Limb (tissue), 2 donors: ENCODE measurements at regions not wholly inside any gene's neighbourhood (a gene's known extent, or its start where the extent isn't known, plus 50 kb on each side); places are given as distances from the start of the nearest gene placed in this dataset.
"Not testable (repeated sequence)": the region's sequence is repeated elsewhere in the genome, so short reads cannot be mapped to it uniquely, and the experiment has no call there.

ENCODE experiments used
- DNase-seq, 2 donors: peaks; one replicate each; pipeline ENCODE4 v3.0.0-alpha.2; 2016; ENCODE audit errors: extremely low spot score in 2 of 2

DNA sequence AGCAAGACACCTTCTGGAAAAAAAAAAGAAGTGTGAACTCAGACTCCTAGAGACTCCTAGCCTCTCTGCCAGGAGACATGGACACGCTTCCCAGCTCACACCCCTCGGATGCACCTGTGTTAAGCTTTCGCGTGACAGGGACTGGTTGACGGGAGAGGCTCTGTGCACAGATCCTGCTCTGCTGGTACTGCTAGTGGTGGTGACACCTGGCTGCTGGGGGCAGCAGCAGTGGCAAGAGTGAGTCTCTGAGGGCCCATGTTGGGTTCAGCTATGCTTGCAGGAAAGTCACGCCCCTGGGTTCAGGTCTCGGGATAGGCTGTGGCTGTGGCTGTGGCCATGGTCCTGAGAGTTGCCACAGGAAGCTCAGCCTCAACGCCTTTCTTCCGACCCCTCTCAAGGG lies 81.1 kb downstream of the XRCC2 start:
- DNase-seq: no peak

DNA sequence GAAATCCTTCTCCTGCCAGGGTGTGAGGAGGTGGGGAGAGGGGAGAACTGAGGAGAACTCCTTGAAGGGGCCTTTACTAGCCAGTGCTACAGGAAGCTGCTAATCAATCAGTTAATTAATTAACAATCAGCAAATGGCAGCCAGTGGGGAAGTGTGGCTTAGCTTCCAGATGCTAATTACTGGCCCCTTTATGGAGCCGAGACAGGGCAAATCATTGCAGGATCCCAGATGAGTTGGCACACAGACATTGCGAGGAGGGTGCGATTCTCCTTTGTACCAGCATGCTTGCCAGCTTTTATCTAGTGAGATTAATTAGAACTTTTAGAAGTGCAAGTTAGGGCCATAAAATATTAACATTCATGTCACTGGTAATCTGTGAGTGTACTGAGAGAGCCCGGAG lies 84.0 kb downstream of the XRCC2 start:
- no peak for DNase-seq

DNA sequence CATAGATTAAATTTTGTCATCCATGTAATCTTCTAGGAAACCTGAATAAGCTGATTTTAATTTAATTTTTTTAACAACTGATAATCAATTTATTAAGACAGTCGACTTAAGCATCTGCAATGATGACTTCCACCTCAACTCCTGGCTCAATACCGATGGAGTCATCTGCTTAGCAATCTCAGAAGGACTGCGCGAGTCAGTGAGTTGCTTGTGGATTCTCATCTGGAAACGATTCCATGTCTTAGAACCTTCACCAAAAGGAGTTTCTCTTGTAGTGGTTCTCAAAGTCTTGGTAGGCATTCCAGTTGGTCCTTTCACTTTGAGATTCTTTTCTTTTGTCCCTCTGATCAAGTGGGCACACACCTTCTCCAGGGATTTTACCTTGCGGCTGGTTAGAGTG lies 85.5 kb downstream of the XRCC2 start:
- no peak for DNase-seq

DNA sequence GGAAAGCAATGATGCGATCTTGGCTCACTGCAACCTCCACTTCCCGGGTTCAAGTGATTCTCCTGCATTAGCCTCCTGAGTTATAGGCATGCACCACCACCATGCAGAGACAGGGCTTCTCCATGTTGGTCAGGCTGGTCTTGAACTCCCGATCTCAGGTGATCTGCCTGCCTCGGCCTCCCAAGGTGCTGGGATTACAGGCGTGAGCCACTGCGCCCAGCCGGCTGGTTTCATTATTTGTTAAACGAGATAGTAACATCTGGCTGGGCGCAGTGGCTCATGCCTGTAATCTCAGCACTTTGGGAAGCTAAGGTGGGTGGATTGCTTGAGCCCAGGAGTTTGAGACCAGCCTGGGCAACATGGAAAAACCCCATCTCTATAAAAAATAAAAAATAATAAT lies 86.1 kb downstream of the XRCC2 start:
- DNase-seq: not testable (repeated sequence)

DNA sequence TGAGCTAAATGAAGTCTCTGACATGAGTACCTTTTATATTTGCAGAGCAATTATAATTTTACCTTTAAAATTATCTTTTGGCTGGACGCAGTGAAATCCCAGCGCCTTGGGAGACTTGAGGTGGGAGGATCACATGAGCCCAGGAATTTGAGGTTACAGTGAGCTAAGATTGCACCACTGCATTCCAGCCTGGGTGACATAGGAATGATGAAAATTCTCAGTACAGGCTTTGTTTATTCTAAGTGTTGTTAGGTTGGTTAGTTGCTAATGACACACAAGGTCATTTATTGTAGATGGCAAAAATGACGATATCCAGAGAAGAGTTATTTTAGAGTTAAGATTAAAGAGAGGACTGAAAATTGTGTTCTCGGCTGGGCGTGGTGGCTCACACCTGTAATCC lies 87.6 kb downstream of the XRCC2 start:
- DNase-seq: no peak

DNA sequence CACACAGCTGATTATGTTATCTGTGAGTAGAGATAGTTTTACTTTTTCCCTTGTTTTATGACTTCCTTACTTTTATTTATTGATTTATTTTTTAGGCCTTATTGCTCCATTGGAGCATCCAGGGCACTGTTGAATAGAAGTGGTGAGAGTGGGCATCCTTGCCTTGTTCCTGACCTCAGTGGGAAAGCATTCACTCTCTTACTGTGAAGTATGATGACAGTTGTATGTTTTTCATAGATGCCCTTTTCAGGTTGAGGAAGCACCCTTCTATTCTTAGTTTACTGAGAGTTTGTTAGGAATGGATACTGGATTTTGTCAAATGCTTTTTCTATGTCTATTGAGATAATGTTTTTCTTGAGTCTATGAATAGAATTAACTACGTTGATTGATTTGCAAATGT lies 88.6 kb downstream of the XRCC2 start:
- no peak for DNase-seq

DNA sequence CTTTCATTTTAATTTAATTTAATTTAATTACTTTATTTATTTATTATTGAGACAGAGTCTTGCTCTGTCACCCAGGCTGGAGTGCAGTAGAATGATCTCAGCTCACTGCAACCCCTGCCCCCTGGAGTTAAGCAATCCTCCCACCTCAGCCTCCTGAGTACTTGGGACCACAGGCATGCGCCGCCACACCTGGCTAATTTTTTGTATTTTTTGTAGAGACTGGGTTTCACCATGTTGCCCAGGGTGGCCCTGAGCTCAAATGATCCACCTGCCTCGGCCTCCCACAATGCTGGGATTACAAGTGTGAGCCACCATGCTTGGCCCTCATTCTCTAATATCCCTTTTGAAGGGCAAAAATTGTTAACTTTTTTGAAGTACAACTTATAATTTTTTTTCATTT lies 92.9 kb downstream of the XRCC2 start:
- DNase-seq: no peak

DNA sequence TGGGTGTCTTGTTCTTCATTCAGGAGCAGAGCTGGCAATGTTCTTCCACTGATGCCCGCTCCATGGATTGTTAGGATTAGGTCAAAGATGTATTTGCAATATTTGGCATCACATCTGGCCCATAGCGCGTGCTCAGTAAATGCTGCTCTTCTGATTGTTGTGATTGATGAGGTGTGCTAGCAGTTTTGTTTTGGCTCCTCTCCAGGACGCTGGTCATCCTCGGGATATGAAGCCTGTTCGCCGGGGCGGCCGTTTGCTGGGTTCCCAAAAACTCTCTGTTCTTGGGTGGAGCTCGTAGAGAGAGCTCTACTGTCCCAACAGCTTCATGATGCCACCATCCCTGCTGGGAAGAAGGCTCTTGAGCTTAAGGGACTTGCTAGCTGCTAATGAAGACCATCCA lies 96.9 kb downstream of the XRCC2 start:
- DNase-seq: no peak

DNA sequence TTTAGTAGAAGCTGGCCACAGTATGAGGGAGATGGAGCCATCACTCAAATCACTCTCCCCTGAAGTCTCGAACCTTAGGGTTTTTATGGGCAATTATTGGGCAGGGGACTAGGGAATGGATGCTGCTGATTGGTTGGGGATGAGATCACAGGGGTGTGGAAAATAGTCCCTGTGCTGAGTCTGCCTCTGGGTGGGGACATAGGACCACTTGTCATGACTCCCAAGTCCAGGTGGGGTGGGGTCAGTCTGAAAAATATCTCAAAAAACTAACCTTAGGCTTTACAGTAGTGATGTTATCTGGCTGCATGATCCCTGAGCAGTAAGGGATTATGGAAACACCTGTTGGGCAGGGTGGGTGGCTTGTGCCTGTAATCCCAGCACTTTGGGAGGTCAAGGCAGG lies 98.6 kb downstream of the XRCC2 start:
- no peak for DNase-seq

DNA sequence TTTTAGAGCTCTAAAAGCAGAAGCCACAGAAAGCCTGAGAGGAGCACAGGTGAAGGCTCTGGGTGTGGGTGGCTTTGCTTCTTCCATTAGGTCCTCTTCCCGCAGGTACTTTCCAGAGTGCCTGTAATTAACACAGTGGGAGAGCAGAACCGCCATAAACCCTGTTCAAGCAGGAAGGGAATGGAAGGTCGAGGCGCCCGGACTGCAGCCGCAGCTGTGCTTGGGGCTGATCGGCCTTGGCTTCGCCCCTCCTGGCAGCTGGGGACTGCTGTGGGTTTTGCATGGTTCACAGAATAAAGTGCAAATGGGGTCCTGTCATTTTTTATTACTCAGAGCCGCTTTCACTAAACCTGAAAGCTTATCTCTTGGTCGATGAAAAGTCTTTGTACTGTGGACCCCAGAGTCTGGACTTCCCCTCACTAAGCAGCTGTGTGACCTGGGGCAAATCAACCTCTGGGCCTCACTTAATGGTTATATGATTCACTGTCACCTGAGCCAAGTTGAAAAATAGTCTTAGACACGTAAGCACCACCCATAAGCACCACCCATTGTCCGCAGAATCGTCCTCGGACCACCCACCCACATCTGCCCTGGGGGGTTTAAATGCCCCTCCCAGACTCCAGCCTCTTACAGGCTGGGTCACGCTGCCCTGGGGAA lies 100.9 kb downstream of the XRCC2 start:
- DNase-seq: no peak

DNA sequence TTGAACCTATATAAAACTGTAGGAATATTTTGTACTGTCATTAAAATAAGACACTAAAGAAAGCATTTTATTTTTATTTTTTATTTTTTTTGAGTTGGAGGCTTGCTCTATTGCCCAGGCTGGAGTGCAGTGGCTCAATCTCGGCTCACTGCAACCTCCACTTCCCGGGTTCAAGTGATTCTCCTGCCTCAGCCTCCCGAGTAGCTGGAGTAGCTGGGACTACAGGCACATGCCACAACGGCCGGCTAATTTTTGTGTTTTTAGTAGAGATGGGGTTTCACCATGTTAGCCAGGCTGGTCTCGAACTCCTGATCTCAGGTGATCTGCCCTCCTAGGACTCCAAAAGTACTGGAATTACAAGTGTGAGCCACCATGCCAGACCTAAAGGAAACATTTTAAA lies 102.8 kb downstream of the XRCC2 start:
- not testable (repeated sequence) for DNase-seq

DNA sequence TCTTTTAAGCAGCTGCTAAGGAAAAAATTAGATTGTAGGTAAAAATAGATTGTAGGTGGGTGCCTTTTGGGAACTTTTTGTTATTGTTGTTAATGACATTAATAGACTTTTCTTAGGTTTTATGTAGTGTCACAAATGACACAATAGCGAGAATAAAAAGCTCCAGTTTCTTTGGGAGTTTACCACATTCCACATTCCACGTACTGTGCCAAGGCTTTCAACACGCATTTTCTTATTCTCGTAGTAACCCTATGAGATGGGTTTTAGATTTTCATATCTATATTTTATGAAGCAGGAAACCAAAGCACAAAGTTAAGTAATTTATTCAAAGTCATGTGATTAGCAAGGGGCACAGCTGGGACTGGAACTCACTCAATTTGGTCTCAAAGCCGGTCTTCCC lies 103.8 kb downstream of the XRCC2 start:
- no peak for DNase-seq

DNA sequence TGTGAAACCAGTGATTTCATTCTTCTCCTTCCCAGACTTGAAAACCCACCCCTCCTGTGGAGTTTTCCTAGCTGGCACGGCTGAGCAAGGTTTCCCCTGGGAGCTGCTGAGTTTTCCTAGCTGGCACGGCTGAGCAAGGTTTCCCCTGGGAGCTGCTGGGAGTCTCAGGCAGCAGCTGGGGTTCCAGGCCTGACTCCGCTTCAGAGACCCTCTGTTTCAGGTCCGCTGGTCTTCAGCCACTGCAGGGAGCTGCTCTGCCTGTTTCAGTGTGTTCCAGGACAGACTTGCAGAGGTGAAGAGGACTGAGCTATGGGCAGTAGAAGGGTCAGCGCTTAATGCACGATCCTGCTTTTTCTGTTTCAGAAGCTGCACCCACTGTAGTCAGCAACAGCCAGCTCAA lies 104.9 kb downstream of the XRCC2 start:
- DNase-seq: no peak

DNA sequence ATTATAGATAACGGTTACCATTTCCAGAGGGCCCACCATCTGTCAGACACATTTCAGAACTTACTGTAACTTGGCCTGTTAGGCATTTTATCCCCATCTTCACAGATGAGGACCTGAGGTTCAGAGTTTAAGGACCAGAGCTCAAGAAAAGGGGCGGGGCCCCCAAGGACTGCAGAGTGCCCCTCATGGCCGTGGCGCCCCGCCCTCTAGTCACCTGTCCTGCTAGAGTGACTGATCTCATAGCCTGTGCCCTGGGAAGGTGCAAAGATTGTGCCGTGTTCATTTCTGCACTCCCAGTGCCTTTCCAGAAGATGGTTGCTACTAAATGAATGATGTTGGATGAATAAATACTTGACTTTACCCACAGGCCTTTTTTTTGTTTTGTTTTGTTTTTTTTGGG lies 107.0 kb downstream of the XRCC2 start:
- DNase-seq: no peak

DNA sequence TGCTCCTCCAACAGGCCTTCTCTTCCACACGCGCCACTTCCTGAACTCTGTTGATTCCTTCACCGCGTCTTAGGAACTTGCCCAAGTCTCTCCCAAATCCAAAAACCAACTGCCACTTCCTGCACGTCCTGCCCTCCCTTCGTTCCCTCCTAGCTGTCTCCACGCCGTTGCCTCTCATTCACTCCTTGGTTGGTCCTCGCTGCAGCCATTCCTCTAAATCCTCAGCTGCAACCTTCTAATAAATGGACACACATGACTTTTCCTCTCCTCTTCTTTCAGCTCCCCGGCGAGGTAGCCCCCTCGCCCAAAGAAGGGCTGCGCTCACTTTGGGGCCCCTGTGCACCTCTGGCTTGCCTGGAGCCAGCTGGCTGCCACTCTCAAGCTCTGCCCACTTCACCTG lies 110.2 kb downstream of the XRCC2 start:
- DNase-seq: no peak

DNA sequence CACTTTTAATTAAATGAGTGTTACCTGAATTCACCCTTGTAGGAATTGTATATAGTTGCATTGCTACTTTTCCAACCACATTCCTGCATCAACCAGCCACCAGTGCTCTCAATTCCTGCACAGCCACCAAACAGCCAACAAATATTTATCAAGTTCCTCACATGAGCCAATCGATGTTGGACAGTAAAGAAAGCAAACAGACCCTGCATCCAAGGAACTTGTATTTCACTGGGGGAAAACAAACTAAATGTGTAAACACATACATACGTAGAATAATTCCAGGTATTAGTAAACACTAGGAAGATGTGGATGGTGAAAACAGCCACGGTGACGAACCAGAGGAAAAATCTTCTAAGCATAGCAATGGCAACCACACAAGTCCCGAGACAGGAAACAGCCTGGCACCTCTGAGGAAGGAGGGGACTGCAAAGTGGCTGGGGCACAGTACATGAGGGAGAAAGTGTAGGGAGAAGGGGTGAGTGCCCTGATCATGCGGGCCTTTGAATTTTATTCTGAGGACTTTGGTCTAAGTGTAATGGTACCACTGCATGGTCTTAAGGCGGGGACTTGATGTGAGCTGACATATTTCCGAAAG lies 111.2 kb downstream of the XRCC2 start:
- no peak for DNase-seq

DNA sequence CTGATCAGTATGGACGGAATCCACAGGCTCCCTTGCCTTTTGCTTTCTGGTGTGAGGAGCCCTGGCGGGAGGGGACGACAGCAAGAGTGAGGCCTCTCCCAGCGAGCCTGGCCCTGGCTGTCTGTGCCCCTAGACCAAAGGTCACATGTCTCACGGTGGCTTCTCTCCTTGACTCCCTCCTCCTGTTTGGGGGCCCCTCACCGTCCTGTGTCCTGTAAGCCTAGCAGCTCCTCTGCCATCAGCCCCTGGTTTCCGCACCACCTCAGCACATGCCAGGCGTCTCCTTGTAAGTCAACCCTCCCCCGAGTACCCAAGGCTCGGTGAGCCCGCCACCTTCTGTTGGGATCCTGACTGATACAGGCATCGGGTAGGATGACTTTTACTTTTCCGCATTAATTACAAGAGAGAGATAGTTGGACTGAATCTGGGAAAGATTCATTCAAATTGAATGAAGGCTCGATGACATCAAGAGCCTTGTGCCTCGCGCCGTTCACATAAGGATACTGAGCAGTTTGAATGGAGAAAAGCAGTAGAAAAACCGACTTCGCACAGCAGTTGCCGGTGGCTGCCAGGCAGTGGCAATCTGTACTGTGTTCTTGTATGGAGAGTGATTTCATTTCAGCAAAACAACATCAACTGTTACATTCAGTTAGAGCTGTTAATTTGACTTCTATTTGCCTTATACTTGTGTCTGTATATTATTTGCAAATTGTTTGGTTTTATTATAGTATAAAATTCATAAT lies 119.8 kb downstream of the XRCC2 start:
- no peak for DNase-seq

DNA sequence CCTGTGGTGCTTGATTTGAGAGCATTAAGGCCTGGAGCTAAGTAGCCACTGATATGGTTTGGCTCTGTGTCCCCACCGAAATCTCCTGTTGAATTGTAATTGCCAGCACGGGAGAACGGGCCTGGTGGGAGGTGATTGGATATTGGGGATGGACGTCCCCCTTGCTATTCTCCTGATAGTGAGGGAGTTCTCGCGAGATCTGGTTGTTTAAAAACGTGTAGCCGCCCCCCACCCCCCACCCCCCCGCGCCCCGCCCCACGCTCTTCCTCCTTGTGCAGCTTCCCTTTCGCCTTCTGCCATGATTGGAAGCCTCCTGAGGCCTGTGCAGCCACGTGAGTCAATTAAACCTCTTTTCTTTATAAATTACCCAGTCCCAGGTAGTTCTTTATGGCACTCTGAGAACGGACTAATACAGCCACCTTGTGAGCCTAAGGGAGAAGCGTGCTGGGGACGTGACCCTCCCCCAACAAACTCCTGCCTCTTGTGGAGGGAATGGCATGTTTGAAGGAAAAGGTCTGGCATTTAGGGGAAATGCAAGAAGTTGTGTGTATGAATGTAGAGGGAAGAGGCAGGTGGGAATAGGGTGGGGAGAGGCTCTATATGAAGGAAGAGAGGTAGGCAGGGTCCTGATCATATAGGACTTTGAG lies 118.0 kb upstream of the KMT2C start:
- no peak for DNase-seq

DNA sequence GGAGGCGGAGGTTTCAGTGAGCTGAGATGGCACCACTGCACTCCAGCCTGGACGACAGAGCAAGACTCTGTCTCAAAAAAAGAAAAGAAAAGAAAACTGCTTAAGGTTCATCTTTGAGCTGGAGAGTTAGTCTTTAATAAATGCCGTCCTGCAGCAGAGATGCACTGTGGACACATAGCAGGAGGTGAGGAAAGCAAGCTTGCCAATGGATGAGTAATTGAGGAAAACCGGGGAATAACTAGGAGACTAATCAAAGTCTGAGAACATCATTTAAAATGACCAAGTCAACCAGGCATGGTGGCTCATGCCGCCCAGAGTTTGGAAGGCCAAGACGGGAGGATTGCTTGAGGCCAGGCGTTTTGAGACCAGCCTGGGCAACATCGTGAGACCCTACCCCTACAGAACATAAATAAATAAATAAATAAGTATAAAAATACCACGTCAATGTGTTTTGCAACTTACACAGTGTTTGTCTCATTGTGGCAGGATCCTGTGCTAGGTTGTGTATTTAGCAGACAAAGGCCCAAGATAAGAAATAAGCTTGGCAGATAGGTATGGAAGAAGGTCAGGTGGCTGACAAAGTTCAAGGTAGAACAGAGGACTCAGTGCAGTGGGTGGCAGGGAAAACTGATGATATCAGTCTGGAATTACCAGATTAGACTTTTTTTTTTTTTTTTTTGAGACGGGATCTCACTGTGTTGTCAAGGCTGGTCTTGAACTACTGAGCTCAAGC lies 115.7 kb upstream of the KMT2C start:
- DNase-seq: no peak

DNA sequence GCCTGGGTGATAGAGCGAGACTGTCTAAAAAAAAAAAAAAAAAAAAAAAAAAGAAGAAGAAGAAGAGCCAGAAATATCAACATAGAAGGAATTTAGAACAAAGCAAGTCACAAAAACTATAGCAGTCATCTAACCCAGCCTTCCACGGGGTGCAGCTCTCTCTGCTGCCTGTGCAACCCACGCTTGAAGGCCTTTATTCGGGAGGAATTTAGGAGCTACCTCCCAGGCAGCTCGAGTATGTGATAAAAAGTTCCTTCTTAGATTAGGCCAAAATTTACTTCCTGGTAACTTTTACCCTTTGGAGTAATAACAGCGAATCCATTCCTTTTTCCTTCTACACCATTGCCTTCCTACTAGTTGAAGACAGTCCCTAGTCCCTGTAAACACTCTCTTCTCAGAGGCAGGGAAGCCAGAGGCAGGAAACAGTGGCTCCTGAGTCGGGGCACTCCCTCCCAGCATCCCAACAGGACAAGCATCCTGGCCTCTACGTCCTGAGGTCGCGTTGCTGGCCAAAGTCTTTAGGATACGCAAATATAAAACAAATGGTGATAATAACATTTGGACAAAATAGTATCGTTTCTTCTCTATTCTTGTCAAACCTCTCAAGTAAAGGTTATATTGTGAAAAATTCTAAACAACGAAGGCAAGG lies 109.3 kb upstream of the KMT2C start:
- DNase-seq: no peak

DNA sequence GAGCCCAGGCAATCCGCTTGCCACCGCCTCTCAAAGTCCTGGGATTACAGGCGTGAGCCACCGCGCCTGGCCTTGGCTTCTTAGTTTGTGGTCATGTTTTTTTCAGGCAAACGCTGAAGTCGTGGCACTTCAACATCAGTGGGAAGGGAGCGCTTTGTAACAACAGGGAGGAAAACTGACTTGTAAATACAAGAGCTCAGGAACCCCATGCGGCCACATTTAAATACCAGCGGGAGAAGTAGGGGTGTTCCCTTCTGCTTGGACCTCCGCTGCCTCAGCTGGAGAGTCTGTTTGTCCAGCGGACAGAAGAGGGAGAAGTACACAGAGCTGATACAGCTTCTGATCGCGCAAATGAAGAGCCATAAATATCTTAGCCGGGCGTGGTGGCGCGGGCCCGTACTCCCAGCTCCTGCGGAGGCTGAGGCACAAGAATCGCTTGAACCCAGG lies 108.7 kb upstream of the KMT2C start:
- DNase-seq: no peak
